T47D (cell line): ENCODE measurements at regions not wholly inside any gene's neighbourhood (a gene's known extent, or its start where the extent isn't known, plus 50 kb on each side); places are given as distances from the start of the nearest gene placed in this dataset.

Source experiments
- DNase-seq, 2 experiments: peaks; one replicate each; pipeline versions ENCODE4 v3.0.0 to v3.0.0-alpha.2; 2011 to 2012; ENCODE audit warnings: low read depth in 1 of 2, low spot score in 1 of 2
- JUND ChIP-seq: IDR thresholded peaks from 2 replicates; pipeline ENCODE4 v1.6.1; 2012; ENCODE audit warnings: low read depth
- in situ Hi-C: cut with HindIII; loops from 2 replicates; pipeline ENCODE4 v1.10.0; 2016; ENCODE audit warnings: low sequenced_read_pairs, low pct_unique_long_range_greater_than_20kb

GRCh38 chr18:52286675-52287074 is 53.3 kb upstream of the DCC start:
- TF ChIP-seq JUND: no peak
- in situ Hi-C loops: no loop called here
- no peak for DNase-seq

- no peak for TF ChIP-seq JUND
- no peak for DNase-seq
- in situ Hi-C loops: no loop called here
These were observed 52.8 kb upstream of the DCC start for GRCh38 chr18:52287151-52287550.

GRCh38 chr18:52288403-52289004 is 51.5 kb upstream of the DCC start:
- in situ Hi-C loops: no loop called here
- DNase-seq: peak in 1 of 2 experiments; percentile 36
- no peak for TF ChIP-seq JUND

GRCh38 chr18:52289392-52289791 is 50.6 kb upstream of the DCC start:
- TF ChIP-seq JUND: no peak
- in situ Hi-C loops: no loop called here
- DNase-seq: no peak
